SK-N-MC (cell line): ENCODE measurements at regions not wholly inside any gene's neighbourhood (a gene's known extent, or its start where the extent isn't known, plus 50 kb on each side); places are given as distances from the start of the nearest gene placed in this dataset.

Source experiments
- EZH2 ChIP-seq: fragments of 200-600 bp; sonication (generic); IDR thresholded peaks from one replicate; pipeline ENCODE4 v1.6.1; 2017; ENCODE audit warnings: antibody characterized with exemption
- POLR2AphosphoS5 ChIP-seq: IDR thresholded peaks from 2 replicates; pipeline ENCODE4 v1.6.1; 2012; ENCODE audit warnings: mild to moderate bottlenecking, low read depth, low read length, borderline replicate concordance

- no peak for TF ChIP-seq POLR2AphosphoS5
- no peak for TF ChIP-seq EZH2
Measured at GRCh38 chr7:110104243-110104642, 986.7 kb upstream of the LRRN3 start.
